BLaER1 (cell line): ENCODE measurements at regions not wholly inside any gene's neighbourhood (a gene's known extent, or its start where the extent isn't known, plus 50 kb on each side); places are given as distances from the start of the nearest gene placed in this dataset.
A peak's percentile ranks its signal among the peaks of the same experiment; 100 is the strongest.

ENCODE experiments used
- H3K27ac ChIP-seq: shearing (Covaris generic); formaldehyde crosslinking; 2 replicates; pipeline ENCODE4 v1.8.1; 2022
- H3K27me3 ChIP-seq: shearing (Covaris generic); formaldehyde crosslinking; 2 replicates; pipeline ENCODE4 v1.8.1; 2022
- H3K36me3 ChIP-seq: shearing (Covaris generic); formaldehyde crosslinking; 2 replicates; pipeline ENCODE4 v1.8.1; 2022
- H3K4me1 ChIP-seq: shearing (Covaris generic); formaldehyde crosslinking; 2 replicates; pipeline ENCODE4 v1.8.1; 2022
- H3K4me2 ChIP-seq: shearing (Covaris generic); formaldehyde crosslinking; 2 replicates; pipeline ENCODE4 v1.8.1; 2022
- H3K4me3 ChIP-seq: shearing (Covaris generic); formaldehyde crosslinking; 2 replicates; pipeline ENCODE4 v1.8.1; 2022
- H3K9ac ChIP-seq: shearing (Covaris generic); formaldehyde crosslinking; 2 replicates; pipeline ENCODE4 v1.8.1; 2022
- H3K9me3 ChIP-seq: shearing (Covaris generic); formaldehyde crosslinking; 2 replicates; pipeline ENCODE4 v1.8.1; 2022
- H4K20me1 ChIP-seq: shearing (Covaris generic); formaldehyde crosslinking; 2 replicates; pipeline ENCODE4 v1.8.1; 2022
- Cebpa-rat ChIP-seq: shearing (Covaris generic); IDR thresholded peaks from 2 replicates; pipeline ENCODE4 v1.8.1; 2022

- Histone ChIP-seq H3K27ac (no peak overlapping the region), H3K4me2 (no peak overlapping the region), H3K4me1 (no peaks in the 10 kb centered on the region), H3K27me3 (no peaks in the 10 kb centered on the region), H3K9ac (no peak overlapping the region), H3K36me3 (no peaks in the 10 kb centered on the region), H4K20me1 (no peaks in the 10 kb centered on the region), H3K4me3 (no peak overlapping the region), H3K9me3 (no peaks in the 10 kb centered on the region)
- no peak for TF ChIP-seq Cebpa-rat
Measured at GRCh38 chr20:58056921-58057686, 171.3 kb downstream of the ANKRD60 start.

GRCh38 chr20:58056021-58056591 lies 172.3 kb downstream of the ANKRD60 start:
- no peaks in the 10 kb centered on the region for H3K4me1 ChIP-seq
- H3K36me3 ChIP-seq: no peaks in the 10 kb centered on the region
- no peak overlapping the region for H3K4me2 ChIP-seq
- no peak overlapping the region for H3K4me3 ChIP-seq
- no peak overlapping the region for H3K27ac ChIP-seq
- H3K9ac ChIP-seq: no peak overlapping the region
- no peak for TF ChIP-seq Cebpa-rat
- no peaks in the 10 kb centered on the region for H3K27me3 ChIP-seq
- no peaks in the 10 kb centered on the region for H4K20me1 ChIP-seq
- peaks cover 8% of the 10 kb centered on the region for H3K9me3 ChIP-seq

- no peak overlapping the region for H3K4me3 ChIP-seq
- peaks cover 13% of the 10 kb centered on the region for H3K9me3 ChIP-seq
- H3K4me1 ChIP-seq: no peaks in the 10 kb centered on the region
- no peaks in the 10 kb centered on the region for H4K20me1 ChIP-seq
- H3K4me2 ChIP-seq: no peak overlapping the region
- H3K27me3 ChIP-seq: no peaks in the 10 kb centered on the region
- no peak overlapping the region for H3K27ac ChIP-seq
- TF ChIP-seq Cebpa-rat: no peak
- no peaks in the 10 kb centered on the region for H3K36me3 ChIP-seq
- H3K9ac ChIP-seq: no peak overlapping the region
Measured at GRCh38 chr20:58054780-58055373, 173.6 kb downstream of the ANKRD60 start.

GRCh38 chr20:58054082-58054779 lies 174.2 kb downstream of the ANKRD60 start:
- no peaks in the 10 kb centered on the region for H3K27me3 ChIP-seq
- no peak for TF ChIP-seq Cebpa-rat
- peaks cover 14% of the 10 kb centered on the region for H3K9me3 ChIP-seq
- H3K9ac ChIP-seq: no peak overlapping the region
- H3K4me2 ChIP-seq: no peak overlapping the region
- no peak overlapping the region for H3K4me3 ChIP-seq
- H3K36me3 ChIP-seq: no peaks in the 10 kb centered on the region
- no peaks in the 10 kb centered on the region for H4K20me1 ChIP-seq
- H3K27ac ChIP-seq: no peak overlapping the region
- no peaks in the 10 kb centered on the region for H3K4me1 ChIP-seq

- no peaks in the 10 kb centered on the region for H3K36me3 ChIP-seq
- H4K20me1 ChIP-seq: no peaks in the 10 kb centered on the region
- no peak overlapping the region for H3K27ac ChIP-seq
- H3K27me3 ChIP-seq: no peaks in the 10 kb centered on the region
- no peak overlapping the region for H3K4me3 ChIP-seq
- no peak for TF ChIP-seq Cebpa-rat
- peaks cover 14% of the 10 kb centered on the region for H3K9me3 ChIP-seq
- H3K4me1 ChIP-seq: no peaks in the 10 kb centered on the region
- no peak overlapping the region for H3K9ac ChIP-seq
- no peak overlapping the region for H3K4me2 ChIP-seq
Measured at GRCh38 chr20:58053391-58054055, 174.9 kb downstream of the ANKRD60 start.

GRCh38 chr20:58051367-58051766 lies 177.1 kb downstream of the ANKRD60 start:
- H3K27me3 ChIP-seq: no peaks in the 10 kb centered on the region
- H3K36me3 ChIP-seq: no peaks in the 10 kb centered on the region
- no peak for TF ChIP-seq Cebpa-rat
- H3K4me1 ChIP-seq: peaks cover 12% of the 10 kb centered on the region
- no peak overlapping the region for H3K27ac ChIP-seq
- no peaks in the 10 kb centered on the region for H4K20me1 ChIP-seq
- H3K9ac ChIP-seq: no peak overlapping the region
- H3K9me3 ChIP-seq: peaks cover 14% of the 10 kb centered on the region
- no peak overlapping the region for H3K4me3 ChIP-seq
- no peak overlapping the region for H3K4me2 ChIP-seq

GRCh38 chr20:58048096-58048702 lies 180.3 kb downstream of the ANKRD60 start:
- Histone ChIP-seq H4K20me1 (no peaks in the 10 kb centered on the region), H3K27me3 (no peaks in the 10 kb centered on the region), H3K9ac (no peak overlapping the region), H3K4me2 (no peak overlapping the region), H3K4me1 (peaks cover 13% of the 10 kb centered on the region), H3K4me3 (no peak overlapping the region), H3K27ac (no peak overlapping the region), H3K9me3 (peaks cover 14% of the 10 kb centered on the region), H3K36me3 (no peaks in the 10 kb centered on the region)
- TF ChIP-seq Cebpa-rat: no peak

GRCh38 chr20:58046311-58046710 lies 182.1 kb downstream of the ANKRD60 start:
- H3K4me1 ChIP-seq: peaks cover 13% of the 10 kb centered on the region
- peak overlapping the region; percentile 42 for H3K4me2 ChIP-seq
- peaks cover 7% of the 10 kb centered on the region for H3K9me3 ChIP-seq
- H3K4me3 ChIP-seq: no peak overlapping the region
- no peaks in the 10 kb centered on the region for H3K36me3 ChIP-seq
- TF ChIP-seq Cebpa-rat: no peak
- no peaks in the 10 kb centered on the region for H3K27me3 ChIP-seq
- H4K20me1 ChIP-seq: no peaks in the 10 kb centered on the region
- no peak overlapping the region for H3K27ac ChIP-seq
- no peak overlapping the region for H3K9ac ChIP-seq

GRCh38 chr20:58045579-58045978 lies 182.9 kb downstream of the ANKRD60 start:
- Histone ChIP-seq H3K27me3 (no peaks in the 10 kb centered on the region), H3K4me3 (no peak overlapping the region), H3K9me3 (peaks cover 4% of the 10 kb centered on the region; the same call in 1 of the 2 replicates), H3K4me2 (no peak overlapping the region), H3K36me3 (no peaks in the 10 kb centered on the region), H3K27ac (no peak overlapping the region), H3K4me1 (peaks cover 13% of the 10 kb centered on the region), H3K9ac (no peak overlapping the region), H4K20me1 (no peaks in the 10 kb centered on the region)
- no peak for TF ChIP-seq Cebpa-rat
